DOHH2 (cell line): ENCODE measurements at regions not wholly inside any gene's neighbourhood (a gene's known extent, or its start where the extent isn't known, plus 50 kb on each side); places are given as distances from the start of the nearest gene placed in this dataset.

Source experiments
- H3F3A ChIP-seq: fragments of 200-600 bp; sonication (generic), shearing (Covaris generic); 2 replicates; pipeline ENCODE4 v1.6.0; 2016; ENCODE audit warnings: antibody characterized with exemption, mild to moderate bottlenecking; ENCODE audit not compliant: control insufficient read depth, insufficient read depth
- H3K27ac ChIP-seq: fragments of 200-600 bp; sonication (generic); 2 replicates; pipeline ENCODE4 v1.5.1; 2014; ENCODE audit warnings: low read depth, mild to moderate bottlenecking, low read length, moderate library complexity
- H3K27me3 ChIP-seq: fragments of 200-600 bp; sonication (generic); 2 replicates; pipeline ENCODE4 v1.6.1; 2014; ENCODE audit warnings: mild to moderate bottlenecking, low read length, mixed read lengths; ENCODE audit not compliant: control insufficient read depth
- H3K36me3 ChIP-seq: fragments of 200-600 bp; sonication (generic); 2 replicates; pipeline ENCODE4 v1.6.1; 2014; ENCODE audit warnings: mild to moderate bottlenecking, low read length, moderate library complexity, mixed read lengths; ENCODE audit not compliant: control insufficient read depth
- H3K4me1 ChIP-seq: fragments of 200-600 bp; sonication (generic); 2 replicates; pipeline ENCODE4 v1.6.1; 2014; ENCODE audit warnings: mild to moderate bottlenecking, low read length, mixed read lengths; ENCODE audit not compliant: control insufficient read depth
- H3K4me2 ChIP-seq: fragments of 200-600 bp; sonication (generic); 2 replicates; pipeline ENCODE4 v1.6.0; 2014; ENCODE audit warnings: mild to moderate bottlenecking, low read length, moderate library complexity
- H3K4me3 ChIP-seq: fragments of 200-600 bp; sonication (generic); 2 replicates; pipeline ENCODE4 v1.5.1; 2014; ENCODE audit warnings: mild to moderate bottlenecking, low read length, mixed read lengths
- H3K79me2 ChIP-seq: fragments of 200-600 bp; sonication (generic); 2 replicates; pipeline ENCODE4 v1.6.1; 2014; ENCODE audit warnings: mild to moderate bottlenecking, low read length, mixed read lengths; ENCODE audit not compliant: control insufficient read depth
- H3K9me2 ChIP-seq: fragments of 200-600 bp; sonication (generic); replicated peaks from 2 replicates; pipeline ENCODE4 v1.6.1; 2014; ENCODE audit warnings: mild to moderate bottlenecking, low read length, mixed read lengths; ENCODE audit not compliant: control insufficient read depth
- H3K9me3 ChIP-seq: fragments of 200-600 bp; sonication (generic); 2 replicates; pipeline ENCODE4 v1.6.1; 2014; ENCODE audit warnings: antibody characterized with exemption, low read length, mixed read lengths; ENCODE audit not compliant: control insufficient read depth, insufficient read depth
- H4K20me1 ChIP-seq: fragments of 200-600 bp; sonication (generic); 2 replicates; pipeline ENCODE4 v1.6.0; 2014; ENCODE audit warnings: low read depth, mild to moderate bottlenecking, antibody characterized with exemption, low read length, moderate library complexity; ENCODE audit not compliant: control insufficient read depth, insufficient read depth
- EZH2phosphoT487 ChIP-seq: fragments of 200-600 bp; sonication (generic); IDR thresholded peaks from 2 replicates; pipeline ENCODE4 v1.6.1; 2017; ENCODE audit warnings: borderline replicate concordance, mild to moderate bottlenecking, antibody characterized with exemption, low read length, moderate library complexity, mixed read lengths
- TF ChIP-seq, protein P1 (sequence below): fragments of 200-600 bp; sonication (generic); IDR thresholded peaks from one replicate; pipeline ENCODE4 v1.5.1; 2014; ENCODE audit warnings: antibody characterized with exemption, mild to moderate bottlenecking, low read depth, low read length; ENCODE audit not compliant: poor library complexity, severe bottlenecking

DNA sequence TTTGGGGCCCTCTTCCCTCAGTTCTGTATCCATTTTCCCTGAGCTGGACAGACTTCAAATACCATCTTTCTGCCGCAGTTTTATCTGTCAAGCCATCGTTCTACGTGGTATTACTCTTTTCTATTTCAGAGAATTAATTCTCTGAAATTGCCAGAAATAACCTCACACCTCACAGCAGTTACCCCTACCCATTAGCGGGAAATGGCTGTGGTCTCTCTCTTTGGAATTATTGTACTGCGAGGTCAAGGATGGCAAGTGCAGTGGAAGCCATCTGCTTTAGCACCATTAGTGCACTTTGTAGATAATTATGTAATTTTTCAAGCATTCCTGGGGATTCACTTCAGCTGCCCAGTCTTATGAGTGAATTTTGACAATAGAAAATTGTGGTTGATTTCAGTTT lies 147.8 kb upstream of the CDH4 start:
- TF ChIP-seq, protein P1, sequence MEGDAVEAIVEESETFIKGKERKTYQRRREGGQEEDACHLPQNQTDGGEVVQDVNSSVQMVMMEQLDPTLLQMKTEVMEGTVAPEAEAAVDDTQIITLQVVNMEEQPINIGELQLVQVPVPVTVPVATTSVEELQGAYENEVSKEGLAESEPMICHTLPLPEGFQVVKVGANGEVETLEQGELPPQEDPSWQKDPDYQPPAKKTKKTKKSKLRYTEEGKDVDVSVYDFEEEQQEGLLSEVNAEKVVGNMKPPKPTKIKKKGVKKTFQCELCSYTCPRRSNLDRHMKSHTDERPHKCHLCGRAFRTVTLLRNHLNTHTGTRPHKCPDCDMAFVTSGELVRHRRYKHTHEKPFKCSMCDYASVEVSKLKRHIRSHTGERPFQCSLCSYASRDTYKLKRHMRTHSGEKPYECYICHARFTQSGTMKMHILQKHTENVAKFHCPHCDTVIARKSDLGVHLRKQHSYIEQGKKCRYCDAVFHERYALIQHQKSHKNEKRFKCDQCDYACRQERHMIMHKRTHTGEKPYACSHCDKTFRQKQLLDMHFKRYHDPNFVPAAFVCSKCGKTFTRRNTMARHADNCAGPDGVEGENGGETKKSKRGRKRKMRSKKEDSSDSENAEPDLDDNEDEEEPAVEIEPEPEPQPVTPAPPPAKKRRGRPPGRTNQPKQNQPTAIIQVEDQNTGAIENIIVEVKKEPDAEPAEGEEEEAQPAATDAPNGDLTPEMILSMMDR = no peak
- TF ChIP-seq EZH2phosphoT487 = no peak

DNA sequence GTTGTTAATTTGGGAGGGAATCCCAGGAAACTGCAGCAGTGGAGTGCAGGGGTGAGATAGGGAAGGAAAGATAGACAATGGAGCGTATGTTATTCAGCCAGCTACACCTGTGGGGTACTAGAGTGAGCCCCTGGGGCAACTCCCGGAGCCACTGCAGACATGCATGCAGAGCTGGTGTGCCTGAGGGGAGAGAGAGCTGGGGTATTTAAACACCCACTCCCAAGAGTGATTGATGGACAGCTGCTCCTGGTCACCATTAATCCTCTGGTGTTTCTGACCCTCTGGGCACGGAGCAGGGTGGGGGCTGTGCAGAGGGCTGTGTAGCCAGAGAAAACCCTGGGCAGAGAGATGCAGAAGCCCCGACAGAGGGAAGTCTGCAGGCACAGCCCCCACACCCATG lies 146.7 kb upstream of the CDH4 start:
- no peaks in the 10 kb centered on the region; the same call in 1 of the 2 replicates for H3F3A ChIP-seq
- no peaks in the 10 kb centered on the region for H4K20me1 ChIP-seq
- no peak overlapping the region for H3K4me3 ChIP-seq
- TF ChIP-seq, protein P1 = no peak
- no peaks in the 10 kb centered on the region for H3K36me3 ChIP-seq
- H3K27ac ChIP-seq = no peak overlapping the region
- H3K9me2 ChIP-seq = no peaks in the 10 kb centered on the region
- H3K79me2 ChIP-seq = no peaks in the 10 kb centered on the region
- no peak overlapping the region for H3K4me2 ChIP-seq
- no peaks in the 10 kb centered on the region for H3K4me1 ChIP-seq
- H3K9me3 ChIP-seq = peaks cover 15% of the 10 kb centered on the region
- H3K27me3 ChIP-seq = no peaks in the 10 kb centered on the region

More for the DNA sequence above, 147.8 kb upstream of the CDH4 start:
- Histone ChIP-seq H3K4me1 (no peaks in the 10 kb centered on the region), H3K27me3 (no peaks in the 10 kb centered on the region), H3K9me3 (peaks cover 17% of the 10 kb centered on the region), H3K27ac (no peak overlapping the region), H3F3A (no peaks in the 10 kb centered on the region; the same call in 1 of the 2 replicates), H3K79me2 (no peaks in the 10 kb centered on the region), H4K20me1 (no peaks in the 10 kb centered on the region), H3K9me2 (no peaks in the 10 kb centered on the region), H3K4me3 (no peak overlapping the region), H3K36me3 (no peaks in the 10 kb centered on the region), H3K4me2 (no peak overlapping the region)

DNA sequence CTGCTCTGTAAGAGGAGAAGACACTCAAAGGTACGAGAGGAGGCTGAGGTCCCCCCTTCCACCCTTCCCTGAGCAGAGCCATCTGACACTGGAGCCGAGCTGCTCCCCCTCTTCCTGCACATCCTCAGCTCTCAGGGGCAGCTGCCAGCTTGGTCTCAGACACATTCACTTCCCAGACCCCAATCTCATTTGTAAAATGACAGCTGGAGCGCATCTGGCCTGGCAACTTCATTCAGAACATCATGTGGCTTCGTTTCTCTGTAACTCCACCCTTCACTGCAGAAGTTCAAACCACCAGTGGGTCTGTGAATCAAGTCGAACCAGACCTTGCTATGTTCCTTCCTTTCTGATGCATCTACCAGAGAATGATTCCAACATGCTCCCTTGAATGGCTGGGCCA lies 145.6 kb upstream of the CDH4 start:
- peaks cover 10% of the 10 kb centered on the region for H3K9me3 ChIP-seq
- H3F3A ChIP-seq = no peaks in the 10 kb centered on the region; the same call in 1 of the 2 replicates
- no peak overlapping the region for H3K4me3 ChIP-seq
- H3K27me3 ChIP-seq = no peaks in the 10 kb centered on the region
- no peaks in the 10 kb centered on the region for H3K36me3 ChIP-seq
- no peak overlapping the region for H3K27ac ChIP-seq
- no peaks in the 10 kb centered on the region for H3K79me2 ChIP-seq
- H3K4me2 ChIP-seq = no peak overlapping the region
- no peaks in the 10 kb centered on the region for H3K9me2 ChIP-seq
- TF ChIP-seq, protein P1 = no peak
- TF ChIP-seq EZH2phosphoT487 = no peak
- H4K20me1 ChIP-seq = no peaks in the 10 kb centered on the region
- H3K4me1 ChIP-seq = no peaks in the 10 kb centered on the region

DNA sequence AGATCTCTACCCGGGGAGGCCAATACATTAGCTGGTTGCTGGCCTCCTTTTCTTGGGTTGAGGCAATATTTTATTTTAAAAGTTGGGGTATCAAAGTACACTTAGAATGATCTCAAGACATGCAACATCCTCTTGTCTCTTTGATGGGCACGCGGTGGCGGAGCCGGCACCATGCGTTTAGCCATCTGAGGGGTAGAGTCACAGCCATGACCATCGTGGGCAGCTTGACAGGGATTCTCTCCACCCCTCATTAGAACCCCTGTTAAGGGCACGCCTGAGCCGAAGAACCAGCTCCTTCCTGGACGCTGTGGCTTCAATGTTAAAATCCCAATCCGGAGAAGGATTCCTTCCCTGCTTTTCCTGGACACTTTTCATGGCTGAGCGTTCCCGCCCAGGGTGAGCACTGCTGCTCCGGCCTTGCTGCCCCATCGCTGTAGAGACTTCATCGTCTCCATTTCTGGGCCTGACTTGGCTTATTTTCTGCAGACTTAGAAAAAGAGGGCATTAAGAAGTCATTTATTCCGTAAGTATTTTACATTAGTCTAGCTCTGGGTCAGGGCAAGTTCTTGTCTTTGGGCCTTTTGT lies 142.7 kb upstream of the CDH4 start:
- no peaks in the 10 kb centered on the region for H3K9me3 ChIP-seq
- H3K4me1 ChIP-seq = no peaks in the 10 kb centered on the region

More for the DNA sequence above, 142.7 kb upstream of the CDH4 start:
- no peaks in the 10 kb centered on the region for H3K36me3 ChIP-seq
- H3F3A ChIP-seq = no peaks in the 10 kb centered on the region
- no peaks in the 10 kb centered on the region for H3K9me2 ChIP-seq
- no peaks in the 10 kb centered on the region for H3K27me3 ChIP-seq
- H3K4me3 ChIP-seq = no peak overlapping the region
- no peak overlapping the region for H3K27ac ChIP-seq
- no peak for TF ChIP-seq EZH2phosphoT487
- TF ChIP-seq, protein P1 = no peak
- no peaks in the 10 kb centered on the region for H4K20me1 ChIP-seq
- no peaks in the 10 kb centered on the region for H3K79me2 ChIP-seq
- H3K4me2 ChIP-seq = no peak overlapping the region
